ENCODE measurements at regions not wholly inside any gene's neighbourhood (a gene's known extent, or its start where the extent isn't known, plus 50 kb on each side); places are given as distances from the start of the nearest gene placed in this dataset.

DNA sequence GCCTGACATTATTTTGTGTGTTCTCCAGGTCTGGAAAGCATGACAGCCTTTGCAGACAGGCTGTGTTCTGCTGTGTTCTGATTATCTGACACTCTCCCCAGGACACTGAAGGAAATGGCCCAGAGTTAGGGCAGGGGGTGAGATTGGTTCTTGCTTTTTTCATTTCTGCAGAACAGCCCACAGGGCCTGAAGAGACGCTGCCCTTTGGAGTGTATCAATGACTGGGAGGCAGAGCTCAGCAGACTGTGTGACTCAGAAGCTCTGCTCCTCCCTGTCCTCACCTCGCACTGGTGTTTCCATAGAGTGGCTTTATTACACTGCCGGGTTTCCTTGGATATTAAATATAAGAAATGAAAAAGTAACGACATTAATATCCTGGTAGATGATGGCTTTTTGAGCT, 523.6 kb downstream of the NTRK3 start:
- intact Hi-C loops (cut with DNase I) = no loop called here
- no peak for ATAC-seq
- no peak for DNase-seq (ENCODE audit: low spot score)

DNA sequence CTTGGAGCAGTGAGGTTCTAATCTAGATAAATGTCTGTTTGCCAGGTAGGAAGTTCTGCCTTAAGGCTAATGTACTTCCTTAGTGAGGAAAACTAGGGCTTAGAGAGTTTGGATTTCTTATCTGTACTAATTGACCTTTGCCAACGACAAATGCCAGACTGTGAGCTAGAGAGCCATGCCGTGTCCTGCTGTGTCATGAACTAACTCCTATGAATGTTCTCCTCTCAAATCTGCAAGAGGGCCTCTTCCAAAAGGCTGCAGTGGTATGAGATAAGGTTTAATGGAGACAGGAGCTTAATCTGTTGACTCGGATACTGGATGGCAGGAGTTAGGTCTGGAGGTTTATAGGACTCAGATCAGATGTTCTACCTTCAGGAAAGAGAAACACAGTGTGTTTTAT, 524.9 kb downstream of the NTRK3 start:
- DNase-seq (ENCODE audit: low spot score) (no peak), ATAC-seq (no peak)
- intact Hi-C loops (cut with DNase I) = no loop called here

DNA sequence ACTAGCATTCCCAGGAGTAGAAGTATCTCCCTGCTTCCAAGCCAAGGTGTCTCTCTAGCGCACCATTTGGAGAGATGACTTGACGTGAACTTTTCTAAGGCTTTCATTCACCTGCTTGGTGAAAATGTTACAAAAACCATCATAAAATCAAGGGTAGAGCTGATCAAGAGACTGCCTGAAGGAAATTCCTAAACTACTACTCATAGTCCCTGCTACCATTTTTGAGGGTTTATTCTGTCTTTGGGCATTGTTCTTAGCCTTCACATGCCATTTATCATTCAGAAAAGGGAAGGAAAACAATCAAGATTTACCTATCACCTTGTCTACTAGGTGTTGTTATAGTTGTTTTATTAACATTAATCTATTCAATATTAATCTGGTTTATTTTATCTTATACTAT, 525.8 kb downstream of the NTRK3 start:
- ATAC-seq (no peak), DNase-seq (ENCODE audit: low spot score) (no peak)
- intact Hi-C loops (cut with DNase I) = no loop called here

DNA sequence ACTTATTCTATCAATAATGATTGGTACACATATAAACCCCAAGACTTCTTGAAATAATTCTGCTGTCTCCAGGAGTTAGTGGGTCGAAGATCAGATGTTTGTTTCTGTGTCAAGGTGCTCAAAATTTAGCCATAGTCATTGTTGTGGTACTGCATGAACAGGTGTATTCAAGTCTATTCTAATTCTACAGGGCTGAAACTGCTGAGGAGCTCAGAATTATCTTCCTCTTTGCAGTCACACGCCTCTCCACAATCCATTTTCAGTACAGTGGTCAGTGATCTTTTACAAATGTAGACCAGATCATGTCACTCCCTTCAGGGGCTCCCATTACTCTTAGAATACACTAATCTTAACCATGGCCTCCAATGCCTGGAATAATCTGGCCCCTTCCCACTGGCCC, 527.5 kb downstream of the NTRK3 start:
- ATAC-seq = no peak
- intact Hi-C loops (cut with DNase I) = no loop called here
- no peak for DNase-seq (ENCODE audit: low spot score)

- DNase-seq (ENCODE audit: low spot score) = no peak
- no peak for ATAC-seq
- intact Hi-C loops (cut with DNase I) = no loop called here
Observed at GRCh38 chr15:87727073-87727472, 529.5 kb downstream of the NTRK3 start.

- intact Hi-C loops (cut with DNase I) = no loop called here
- peak; percentile 48 for ATAC-seq
- no peak for DNase-seq (ENCODE audit: low spot score)
Observed at GRCh38 chr15:87724330-87724729, 532.2 kb downstream of the NTRK3 start.

- intact Hi-C loops (cut with DNase I) = no loop called here
- no peak for DNase-seq (ENCODE audit: low spot score)
- no peak for ATAC-seq
Observed at GRCh38 chr15:87722941-87723691, 533.4 kb downstream of the NTRK3 start.

GRCh38 chr15:87720235-87720634, 536.3 kb downstream of the NTRK3 start:
- DNase-seq (ENCODE audit: low spot score) (no peak), ATAC-seq (peak; percentile 70)
- intact Hi-C loops (cut with DNase I) = no loop called here

- no peak for DNase-seq (ENCODE audit: low spot score)
- intact Hi-C loops (cut with DNase I) = no loop called here
- no peak for ATAC-seq
Observed at GRCh38 chr15:87716422-87716821, 540.1 kb downstream of the NTRK3 start.

- intact Hi-C loops (cut with DNase I) = no loop called here
- DNase-seq (ENCODE audit: low spot score) (no peak), ATAC-seq (no peak)
Observed at GRCh38 chr15:87715252-87715651, 541.3 kb downstream of the NTRK3 start.

DNA sequence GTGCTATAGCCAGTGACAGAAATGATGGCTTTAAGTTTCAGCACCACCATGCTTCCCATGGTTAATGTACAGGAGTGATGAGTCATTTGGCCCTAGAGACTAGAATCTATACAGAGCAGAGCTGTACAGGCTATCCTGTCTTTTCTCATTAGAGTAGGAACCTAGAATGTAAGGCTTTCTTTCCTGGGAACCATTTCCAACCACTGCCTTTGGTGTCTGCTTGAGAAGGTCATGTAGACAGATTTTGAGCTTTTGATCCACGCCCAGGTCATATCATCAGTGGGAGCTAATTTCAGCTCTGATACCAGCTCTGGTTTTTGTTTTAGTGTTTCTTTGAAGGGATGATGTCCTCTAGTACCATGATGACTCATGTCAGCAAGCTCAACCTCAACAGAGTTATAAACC, 543.1 kb downstream of the NTRK3 start:
- ATAC-seq (no peak), DNase-seq (ENCODE audit: low spot score) (no peak)
- intact Hi-C loops (cut with DNase I) = no loop called here

GRCh38 chr15:87712211-87712610, 544.3 kb downstream of the NTRK3 start:
- intact Hi-C loops (cut with DNase I) = no loop called here
- ATAC-seq = no peak
- no peak for DNase-seq (ENCODE audit: low spot score)

- intact Hi-C loops (cut with DNase I) = no loop called here
- ATAC-seq = no peak
- no peak for DNase-seq (ENCODE audit: low spot score)
Observed at GRCh38 chr15:87711026-87711425, 545.5 kb downstream of the NTRK3 start.

GRCh38 chr15:87710406-87710805, 546.1 kb downstream of the NTRK3 start:
- DNase-seq (ENCODE audit: low spot score) = peak; percentile 66
- intact Hi-C loops (cut with DNase I) = no loop called here
- peak; percentile 99 for ATAC-seq

GRCh38 chr15:87707566-87708130, 548.9 kb downstream of the NTRK3 start:
- no peak for ATAC-seq
- no peak for DNase-seq (ENCODE audit: low spot score)
- intact Hi-C loops (cut with DNase I) = no loop called here

- no peak for DNase-seq (ENCODE audit: low spot score)
- intact Hi-C loops (cut with DNase I) = no loop called here
Observed at GRCh38 chr15:87707071-87707470, 549.5 kb downstream of the NTRK3 start.

DNA sequence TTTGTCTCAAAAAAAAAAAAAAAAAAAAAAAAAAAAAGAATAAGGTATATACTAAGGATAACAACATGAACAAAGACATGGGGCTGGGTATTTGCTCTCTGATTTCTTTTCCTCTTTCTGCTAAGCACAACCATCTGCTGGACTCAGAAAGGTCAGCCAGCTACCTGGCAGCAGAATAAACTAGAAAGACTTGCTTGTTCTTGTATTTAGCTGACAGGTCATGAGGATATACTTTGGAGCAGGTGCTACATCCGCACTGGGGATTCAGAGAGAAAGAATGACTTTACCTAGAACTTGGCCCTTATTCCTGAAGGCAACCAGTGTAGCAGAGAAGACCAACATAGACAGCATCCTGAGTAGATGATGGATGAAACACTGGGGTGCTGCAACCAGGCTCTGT, 550.5 kb downstream of the NTRK3 start:
- DNase-seq (ENCODE audit: low spot score) = no peak
- intact Hi-C loops (cut with DNase I) = no loop called here
- ATAC-seq = no peak

More at GRCh38 chr15:87707071-87707470, 549.5 kb downstream of the NTRK3 start:
- no peak for ATAC-seq

DNA sequence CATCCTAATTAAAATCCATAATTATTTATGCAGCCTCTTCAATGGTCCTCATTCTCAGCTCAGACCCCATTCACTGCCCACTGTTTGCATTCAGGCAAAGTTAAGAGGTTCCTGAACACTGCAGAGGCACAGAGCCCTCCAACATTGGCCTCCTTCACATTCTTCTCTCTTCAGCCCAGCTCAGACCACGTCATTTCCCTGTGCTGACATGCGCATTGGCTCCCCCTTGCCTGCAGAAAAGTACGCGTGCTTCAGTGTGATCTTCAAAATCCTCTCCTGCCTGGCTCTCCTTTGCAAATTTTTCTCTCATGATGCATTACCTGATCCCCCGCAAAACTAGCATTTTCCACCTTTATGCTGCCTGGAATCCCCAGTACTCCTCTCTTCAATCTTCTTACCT, 552.3 kb downstream of the NTRK3 start:
- no peak for ATAC-seq
- intact Hi-C loops (cut with DNase I) = no loop called here
- DNase-seq (ENCODE audit: low spot score) = no peak

DNA sequence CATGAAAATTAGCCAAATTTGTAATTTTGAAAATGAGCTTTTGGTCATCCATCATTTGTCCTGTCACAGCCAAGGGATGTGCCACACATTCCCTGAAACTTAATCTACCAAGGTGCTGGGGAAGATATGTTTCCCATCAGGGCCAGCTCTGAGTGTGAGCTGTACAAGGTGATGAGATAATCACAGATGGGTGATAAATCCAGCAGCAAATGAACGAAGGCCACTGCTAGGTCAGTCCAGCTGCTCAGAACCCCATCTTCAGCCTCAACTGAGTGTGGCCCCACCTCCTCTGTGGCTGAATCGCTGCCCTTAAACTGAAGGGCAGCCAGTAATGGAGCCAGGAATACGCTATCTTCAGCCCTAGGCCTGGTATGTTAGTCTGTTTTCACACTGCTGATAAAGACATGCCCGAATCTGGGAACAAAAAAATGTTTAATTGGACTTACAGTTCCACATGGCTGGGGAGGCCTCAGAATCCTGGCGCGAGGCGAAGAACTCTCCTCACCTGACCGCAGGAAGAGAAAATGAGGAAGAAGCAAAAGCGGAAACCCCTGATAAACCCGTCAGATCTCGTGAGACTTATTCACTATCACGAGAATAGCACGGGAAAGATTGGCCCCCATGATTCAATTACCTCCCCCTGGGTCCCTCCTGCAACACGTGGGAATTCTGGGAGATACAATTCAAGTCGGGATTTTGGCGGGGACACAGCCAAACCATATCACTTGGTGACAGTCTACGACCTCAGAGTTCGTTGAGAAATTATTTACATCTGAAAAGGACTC, 553.0 kb downstream of the NTRK3 start:
- ATAC-seq = no peak
- no peak for DNase-seq (ENCODE audit: low spot score)
- intact Hi-C loops (cut with DNase I) = no loop called here

DNA sequence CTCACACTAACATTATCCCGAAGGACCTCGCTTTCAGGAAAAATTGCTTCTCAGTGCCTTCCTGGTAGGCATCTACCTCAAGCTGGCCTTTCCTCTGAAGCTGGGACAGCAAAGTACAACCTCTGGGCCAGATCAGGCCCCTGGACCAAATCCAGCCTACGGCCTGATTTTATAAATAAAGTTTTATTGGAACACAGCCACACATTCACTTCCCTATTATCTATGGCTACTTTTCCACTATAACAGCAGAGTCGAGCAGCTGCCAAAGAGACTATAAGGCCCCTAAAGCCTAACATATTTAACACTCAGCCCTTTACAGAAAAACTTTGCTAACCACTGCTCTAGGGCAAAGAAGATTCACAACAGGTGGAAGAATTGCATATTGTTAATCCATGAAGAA, 554.3 kb downstream of the NTRK3 start:
- no peak for ATAC-seq
- no peak for DNase-seq (ENCODE audit: low spot score)
- intact Hi-C loops (cut with DNase I) = no loop called here

Data from sciatic nerve (tissue), 2 donors.